ENCODE measurements at regions not wholly inside any gene's neighbourhood (a gene's known extent, or its start where the extent isn't known, plus 50 kb on each side); places are given as distances from the start of the nearest gene placed in this dataset.
A peak's percentile ranks its signal among the peaks of the same experiment; 100 is the strongest.

DNA sequence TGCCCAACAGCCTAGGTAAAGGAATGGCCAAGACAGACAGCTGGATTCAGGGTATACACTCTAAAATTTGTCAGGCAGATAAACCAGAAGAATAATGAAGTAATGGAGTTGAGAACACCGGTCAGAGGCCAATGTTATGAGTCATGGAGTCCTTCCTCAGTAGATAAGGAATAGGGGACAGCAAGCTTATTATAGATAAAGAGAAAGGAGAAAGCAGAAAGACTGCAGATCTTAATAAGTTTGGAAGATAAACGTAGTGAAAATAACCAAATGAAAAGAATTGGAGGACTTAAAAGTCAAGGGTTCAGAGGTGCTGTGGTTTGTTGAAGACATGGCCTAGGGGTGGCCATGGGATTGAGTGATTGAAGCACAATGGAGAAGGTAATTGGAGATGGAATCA is 63.5 kb upstream of the NFE2L2 start:
- in situ Hi-C loops (cut with MboI; ENCODE audit: low sequenced_read_pairs, unreplicated experiment) = loop anchor here (25.0 kb wide), 1 partner anchor 284 kb away; a partner anchor contains a TSS
- TF ChIP-seq, protein P1, sequence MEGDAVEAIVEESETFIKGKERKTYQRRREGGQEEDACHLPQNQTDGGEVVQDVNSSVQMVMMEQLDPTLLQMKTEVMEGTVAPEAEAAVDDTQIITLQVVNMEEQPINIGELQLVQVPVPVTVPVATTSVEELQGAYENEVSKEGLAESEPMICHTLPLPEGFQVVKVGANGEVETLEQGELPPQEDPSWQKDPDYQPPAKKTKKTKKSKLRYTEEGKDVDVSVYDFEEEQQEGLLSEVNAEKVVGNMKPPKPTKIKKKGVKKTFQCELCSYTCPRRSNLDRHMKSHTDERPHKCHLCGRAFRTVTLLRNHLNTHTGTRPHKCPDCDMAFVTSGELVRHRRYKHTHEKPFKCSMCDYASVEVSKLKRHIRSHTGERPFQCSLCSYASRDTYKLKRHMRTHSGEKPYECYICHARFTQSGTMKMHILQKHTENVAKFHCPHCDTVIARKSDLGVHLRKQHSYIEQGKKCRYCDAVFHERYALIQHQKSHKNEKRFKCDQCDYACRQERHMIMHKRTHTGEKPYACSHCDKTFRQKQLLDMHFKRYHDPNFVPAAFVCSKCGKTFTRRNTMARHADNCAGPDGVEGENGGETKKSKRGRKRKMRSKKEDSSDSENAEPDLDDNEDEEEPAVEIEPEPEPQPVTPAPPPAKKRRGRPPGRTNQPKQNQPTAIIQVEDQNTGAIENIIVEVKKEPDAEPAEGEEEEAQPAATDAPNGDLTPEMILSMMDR (IDR thresholded peaks at IDR 0.05; ENCODE audit: borderline replicate concordance, control extremely low read depth, extremely low read depth, insufficient read depth, missing control alignments) = no peak
- no peak for DNase-seq (ENCODE audit: low spot score)

DNA sequence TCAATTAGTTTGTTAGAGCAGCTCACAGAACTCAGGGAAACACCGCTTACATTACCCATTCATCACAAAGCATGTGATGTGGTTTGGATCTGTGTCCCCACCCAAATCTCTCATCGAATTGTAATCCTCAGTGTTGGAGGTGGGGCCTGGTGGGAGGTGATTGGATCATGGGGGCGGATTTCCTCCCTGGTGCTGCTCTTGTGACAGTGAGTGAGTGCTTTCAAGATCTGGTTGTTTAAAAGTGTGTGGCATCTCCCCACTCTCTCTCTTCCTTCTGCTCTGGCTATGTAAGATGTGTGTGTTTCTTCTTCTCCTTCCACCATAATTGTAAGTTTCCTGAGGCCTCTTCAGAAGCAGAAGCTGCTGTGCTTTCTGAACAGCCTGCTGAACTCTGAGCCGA is 63.5 kb upstream of the AGPS start:
- in situ Hi-C loops (cut with MboI; ENCODE audit: low sequenced_read_pairs, unreplicated experiment) = loop anchor here (25.0 kb wide), 1 partner anchor 283 kb away; a partner anchor contains a TSS
- TF ChIP-seq, protein P1 (IDR thresholded peaks at IDR 0.05; ENCODE audit: borderline replicate concordance, control extremely low read depth, extremely low read depth, insufficient read depth, missing control alignments) = no peak
- DNase-seq (ENCODE audit: low spot score) = no peak

DNA sequence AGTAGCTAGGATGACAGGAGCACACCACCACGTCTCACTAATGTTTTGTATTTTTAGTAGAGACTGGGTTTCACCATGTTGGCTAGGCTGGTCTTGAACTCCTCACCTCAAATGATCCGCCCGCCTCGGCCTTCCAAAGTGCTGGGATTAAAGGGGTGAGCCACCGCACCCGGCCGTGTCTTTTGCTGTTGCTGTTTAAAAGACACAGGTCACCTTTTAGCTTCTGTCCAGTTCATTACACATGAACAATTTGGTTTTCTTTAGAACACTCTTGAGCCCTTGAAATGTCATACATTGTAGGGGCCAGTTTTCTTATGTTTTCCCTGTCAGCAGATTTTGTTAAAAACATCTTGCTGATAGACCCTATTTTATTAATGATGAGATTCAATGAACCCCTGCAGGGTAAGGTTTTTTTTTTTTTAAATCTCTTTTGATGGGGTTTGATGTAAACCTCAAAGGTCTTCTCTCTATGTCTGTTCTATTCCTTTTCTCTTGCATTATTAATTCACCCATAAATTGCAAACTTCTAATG is 61.0 kb upstream of the AGPS start:
- DNase-seq (ENCODE audit: low spot score) = no peak
- TF ChIP-seq, protein P1 (IDR thresholded peaks at IDR 0.05; ENCODE audit: borderline replicate concordance, control extremely low read depth, extremely low read depth, insufficient read depth, missing control alignments) = no peak
- in situ Hi-C loops (cut with MboI; ENCODE audit: low sequenced_read_pairs, unreplicated experiment) = loop anchor here (5.0 to 25.0 kb wide), 4 partner anchors 83 to 393 kb away; a partner anchor contains a TSS

DNA sequence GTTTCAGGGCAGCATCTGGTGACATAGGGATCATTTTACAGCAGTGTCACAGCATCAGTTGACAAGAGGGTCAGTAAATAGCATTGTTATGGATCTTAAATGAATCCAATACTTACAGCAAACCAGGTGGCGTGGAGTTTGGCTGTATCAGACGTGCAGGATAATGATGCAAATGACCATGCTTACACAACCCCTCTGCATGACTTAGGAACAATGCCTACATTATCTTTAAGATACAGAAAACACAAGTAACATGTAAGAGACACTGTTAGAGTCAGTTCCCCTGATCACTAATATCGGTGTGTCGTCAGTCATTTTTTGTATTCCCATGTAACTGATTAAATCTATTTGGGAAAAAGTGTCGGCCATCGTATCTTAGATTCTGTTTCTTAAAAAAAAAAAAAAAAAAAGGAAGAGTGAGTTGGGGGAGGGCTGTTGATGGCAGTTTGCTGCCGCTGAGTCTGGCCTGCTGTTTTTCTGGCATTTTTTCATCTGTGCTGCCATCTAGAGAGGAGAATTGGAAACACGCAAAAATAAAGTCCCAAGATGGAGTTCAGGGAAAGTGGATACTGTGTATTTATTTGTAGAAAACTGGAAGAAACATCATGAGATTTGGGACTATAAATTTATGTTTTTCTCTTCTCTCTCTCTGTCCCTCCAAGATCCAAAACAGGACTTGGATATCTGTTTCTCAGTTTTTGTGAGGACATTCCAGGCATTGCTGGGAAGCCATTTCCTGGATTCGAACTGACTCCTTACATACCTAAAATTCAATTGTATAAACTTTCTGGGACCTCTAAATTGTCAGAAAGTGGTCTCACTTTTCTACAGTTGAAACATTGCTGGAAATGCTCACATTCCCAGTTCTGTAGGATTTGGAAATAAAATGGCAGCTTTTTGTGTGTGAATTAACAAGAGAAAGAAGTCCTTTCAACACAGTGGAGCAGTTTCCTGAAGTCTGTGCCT is 60.3 kb upstream of the AGPS start:
- TF ChIP-seq, protein P1 (IDR thresholded peaks at IDR 0.05; ENCODE audit: borderline replicate concordance, control extremely low read depth, extremely low read depth, insufficient read depth, missing control alignments) = peak; percentile 62
- peak; percentile 42 for DNase-seq (ENCODE audit: low spot score)
- in situ Hi-C loops (cut with MboI; ENCODE audit: low sequenced_read_pairs, unreplicated experiment) = loop anchor here (5.0 to 25.0 kb wide), 4 partner anchors 82 to 392 kb away; a partner anchor contains a TSS

DNA sequence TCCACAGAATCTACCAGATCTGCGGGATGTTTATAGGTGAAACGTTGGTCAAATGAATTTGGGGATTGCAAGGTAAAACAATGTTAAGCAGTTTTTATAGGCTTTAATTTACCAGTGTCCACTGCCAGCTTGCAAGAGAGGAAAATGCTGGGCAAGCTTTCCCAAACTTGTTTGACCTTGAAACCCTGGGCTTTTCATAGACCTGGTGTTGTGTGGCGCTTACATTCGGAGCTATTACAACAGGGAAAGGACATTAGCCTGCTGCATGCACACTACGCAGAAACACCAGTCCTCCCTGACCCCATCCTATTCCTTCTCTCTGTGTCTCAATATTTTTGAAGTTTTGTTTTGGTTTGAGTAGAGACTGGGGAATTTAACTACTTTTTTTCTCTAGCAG is 59.6 kb upstream of the AGPS start:
- DNase-seq (ENCODE audit: low spot score) = no peak
- TF ChIP-seq, protein P1 (IDR thresholded peaks at IDR 0.05; ENCODE audit: borderline replicate concordance, control extremely low read depth, extremely low read depth, insufficient read depth, missing control alignments) = no peak
- in situ Hi-C loops (cut with MboI; ENCODE audit: low sequenced_read_pairs, unreplicated experiment) = loop anchor here (5.0 to 25.0 kb wide), 4 partner anchors 82 to 392 kb away; a partner anchor contains a TSS

DNA sequence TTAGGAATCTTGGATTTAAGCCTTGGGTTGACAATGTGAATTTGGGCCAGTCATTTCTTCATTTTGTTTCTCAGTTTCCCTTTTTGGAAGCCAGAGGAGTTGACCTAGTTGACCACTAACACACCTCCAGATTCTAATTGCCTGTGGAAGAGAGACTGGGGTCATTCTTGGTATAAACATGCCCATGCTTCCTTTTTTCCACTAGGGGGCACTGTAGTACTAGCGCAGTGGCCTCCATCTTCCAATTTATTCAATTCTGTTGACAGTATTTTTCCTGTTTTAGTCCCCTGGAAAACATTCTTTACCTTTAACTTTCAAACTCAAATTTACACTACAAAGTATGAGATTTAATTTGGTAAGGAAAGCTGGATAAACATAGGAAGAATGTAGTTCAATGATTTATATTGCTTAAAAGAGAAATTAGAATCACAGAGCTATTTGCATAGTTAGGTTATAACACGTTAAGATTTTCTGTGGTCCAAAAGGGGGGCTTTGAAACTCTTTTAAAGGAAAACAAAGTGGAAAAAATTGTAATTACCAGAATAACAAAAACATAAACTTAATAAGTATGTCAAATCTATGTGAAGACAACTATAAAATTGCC is 57.5 kb upstream of the AGPS start:
- in situ Hi-C loops (cut with MboI; ENCODE audit: low sequenced_read_pairs, unreplicated experiment) = loop anchor here (5.0 to 25.0 kb wide), 4 partner anchors 80 to 390 kb away; a partner anchor contains a TSS
- TF ChIP-seq, protein P1 (IDR thresholded peaks at IDR 0.05; ENCODE audit: borderline replicate concordance, control extremely low read depth, extremely low read depth, insufficient read depth, missing control alignments) = peak; percentile 75
- DNase-seq (ENCODE audit: low spot score) = peak; percentile 35
